ENCODE measurements at regions not wholly inside any gene's neighbourhood (a gene's known extent, or its start where the extent isn't known, plus 50 kb on each side); places are given as distances from the start of the nearest gene placed in this dataset.

DNA sequence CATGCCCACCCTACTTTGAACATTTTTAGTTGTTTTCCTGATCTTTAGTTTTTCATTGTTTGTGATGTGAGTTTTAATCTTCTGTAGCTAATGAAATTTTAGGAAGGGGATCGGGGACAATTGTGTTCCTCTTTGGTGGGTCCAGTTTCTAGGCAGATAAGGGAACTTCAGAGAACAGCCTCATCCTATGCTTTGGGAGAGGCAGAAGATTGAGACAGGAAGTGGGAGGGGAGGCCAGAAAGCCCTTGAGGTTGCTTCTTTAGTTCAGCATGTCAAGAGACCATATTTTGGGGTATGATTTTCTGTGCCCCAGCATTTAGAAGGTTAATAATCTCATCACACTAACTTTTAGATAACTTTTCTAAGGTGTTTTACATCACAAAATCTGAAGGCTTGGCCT lies 191.0 kb downstream of the TANC2 start:
- DNase-seq = no peak
- H3K4me1 ChIP-seq = no peaks in the 10 kb centered on the region
- no peak overlapping the region for H3K27ac ChIP-seq
- TF ChIP-seq POLR2A (IDR thresholded peaks at IDR 0.05) = no peak
- TF ChIP-seq, protein P1, sequence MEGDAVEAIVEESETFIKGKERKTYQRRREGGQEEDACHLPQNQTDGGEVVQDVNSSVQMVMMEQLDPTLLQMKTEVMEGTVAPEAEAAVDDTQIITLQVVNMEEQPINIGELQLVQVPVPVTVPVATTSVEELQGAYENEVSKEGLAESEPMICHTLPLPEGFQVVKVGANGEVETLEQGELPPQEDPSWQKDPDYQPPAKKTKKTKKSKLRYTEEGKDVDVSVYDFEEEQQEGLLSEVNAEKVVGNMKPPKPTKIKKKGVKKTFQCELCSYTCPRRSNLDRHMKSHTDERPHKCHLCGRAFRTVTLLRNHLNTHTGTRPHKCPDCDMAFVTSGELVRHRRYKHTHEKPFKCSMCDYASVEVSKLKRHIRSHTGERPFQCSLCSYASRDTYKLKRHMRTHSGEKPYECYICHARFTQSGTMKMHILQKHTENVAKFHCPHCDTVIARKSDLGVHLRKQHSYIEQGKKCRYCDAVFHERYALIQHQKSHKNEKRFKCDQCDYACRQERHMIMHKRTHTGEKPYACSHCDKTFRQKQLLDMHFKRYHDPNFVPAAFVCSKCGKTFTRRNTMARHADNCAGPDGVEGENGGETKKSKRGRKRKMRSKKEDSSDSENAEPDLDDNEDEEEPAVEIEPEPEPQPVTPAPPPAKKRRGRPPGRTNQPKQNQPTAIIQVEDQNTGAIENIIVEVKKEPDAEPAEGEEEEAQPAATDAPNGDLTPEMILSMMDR (IDR thresholded peaks at IDR 0.05) = no peak
- intact Hi-C loops (cut with DNase I; ENCODE audit: low total_unique reads) = no loop called here
- H3K4me3 ChIP-seq = no peak overlapping the region
- no peaks in the 10 kb centered on the region for H3K36me3 ChIP-seq
- no peaks in the 10 kb centered on the region for H3K27me3 ChIP-seq
- H3K9me3 ChIP-seq = no peaks in the 10 kb centered on the region

GRCh38 chr17:63162406-63163157 lies 196.5 kb downstream of the TANC2 start:
- no peak for TF ChIP-seq POLR2A (IDR thresholded peaks at IDR 0.05)
- TF ChIP-seq, protein P1 (IDR thresholded peaks at IDR 0.05) = no peak
- Histone ChIP-seq H3K4me1 (no peaks in the 10 kb centered on the region), H3K27me3 (no peaks in the 10 kb centered on the region), H3K4me3 (no peak overlapping the region), H3K27ac (no peak overlapping the region), H3K9me3 (no peaks in the 10 kb centered on the region), H3K36me3 (no peaks in the 10 kb centered on the region)
- intact Hi-C loops (cut with DNase I; ENCODE audit: low total_unique reads) = no loop called here
- DNase-seq = no peak

GRCh38 chr17:63163158-63163520 lies 197.1 kb downstream of the TANC2 start:
- Histone ChIP-seq H3K36me3 (no peaks in the 10 kb centered on the region), H3K9me3 (no peaks in the 10 kb centered on the region), H3K4me1 (no peaks in the 10 kb centered on the region), H3K27ac (no peak overlapping the region), H3K4me3 (no peak overlapping the region), H3K27me3 (no peaks in the 10 kb centered on the region)
- TF ChIP-seq POLR2A (IDR thresholded peaks at IDR 0.05) = no peak
- TF ChIP-seq, protein P1 (IDR thresholded peaks at IDR 0.05) = no peak
- DNase-seq = no peak
- intact Hi-C loops (cut with DNase I; ENCODE audit: low total_unique reads) = no loop called here

GRCh38 chr17:63165400-63165799 lies 199.4 kb downstream of the TANC2 start:
- H3K4me3 ChIP-seq = no peak overlapping the region
- no peaks in the 10 kb centered on the region for H3K36me3 ChIP-seq
- H3K9me3 ChIP-seq = no peaks in the 10 kb centered on the region
- no peaks in the 10 kb centered on the region for H3K27me3 ChIP-seq
- DNase-seq = no peak
- intact Hi-C loops (cut with DNase I; ENCODE audit: low total_unique reads) = no loop called here
- TF ChIP-seq, protein P1 (IDR thresholded peaks at IDR 0.05) = no peak
- TF ChIP-seq POLR2A (IDR thresholded peaks at IDR 0.05) = no peak
- no peaks in the 10 kb centered on the region for H3K4me1 ChIP-seq
- H3K27ac ChIP-seq = no peak overlapping the region

DNA sequence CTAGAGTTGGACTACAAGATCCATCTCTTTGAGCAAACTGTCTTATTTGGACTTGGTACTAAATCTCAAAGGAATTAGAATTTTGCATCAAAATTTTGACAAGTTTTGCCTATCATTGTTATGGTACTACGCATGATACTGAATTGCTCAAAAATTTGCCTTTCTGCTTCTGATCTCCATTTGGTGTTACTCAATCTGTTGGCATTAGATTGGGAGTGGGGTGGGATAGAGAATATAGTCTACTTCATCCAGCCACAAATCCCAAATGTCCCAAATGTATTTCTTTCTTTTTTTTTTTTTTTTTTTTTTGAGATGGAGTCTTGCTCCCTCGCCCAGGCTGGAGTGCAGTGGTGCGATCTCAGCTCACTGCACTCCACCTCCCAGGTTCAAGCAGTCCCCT lies 204.8 kb downstream of the TANC2 start:
- no peak for TF ChIP-seq POLR2A (IDR thresholded peaks at IDR 0.05)
- TF ChIP-seq, protein P1 (IDR thresholded peaks at IDR 0.05) = no peak
- Histone ChIP-seq H3K4me1 (no peaks in the 10 kb centered on the region), H3K27ac (no peak overlapping the region), H3K36me3 (no peaks in the 10 kb centered on the region), H3K4me3 (no peak overlapping the region), H3K9me3 (no peaks in the 10 kb centered on the region), H3K27me3 (no peaks in the 10 kb centered on the region)
- intact Hi-C loops (cut with DNase I; ENCODE audit: low total_unique reads) = no loop called here
- no peak for DNase-seq

Measured in uterus (tissue), 3 donors.